GM23338 (cell line): ENCODE measurements at regions not wholly inside any gene's neighbourhood (a gene's known extent, or its start where the extent isn't known, plus 50 kb on each side); places are given as distances from the start of the nearest gene placed in this dataset.

Experiments
- ATAC-seq: fragments of 200-7000 bp; cut with Tn5 transposase; 3 replicates; pipeline ENCODE4 v1.9.1; 2020
- DNase-seq: peaks from one replicate; pipeline ENCODE4 v3.0.0-alpha.2; 2015; ENCODE audit warnings: low spot score
- H2AFZ ChIP-seq: fragments of 200-600 bp; sonication (generic); 2 replicates; pipeline ENCODE4 v1.8.0; 2016; ENCODE audit warnings: antibody characterized with exemption, mild to moderate bottlenecking, moderate library complexity
- H3F3A ChIP-seq: fragments of 200-600 bp; sonication (generic); replicated peaks from 2 replicates; pipeline ENCODE4 v1.8.0; 2017; ENCODE audit warnings: antibody characterized with exemption, mixed run types, low read depth
- H3K27ac ChIP-seq: fragments of 200-600 bp; sonication (generic); 2 replicates; pipeline ENCODE4 v1.6.1; 2016; ENCODE audit warnings: low read depth
- H3K27me3 ChIP-seq: fragments of 200-600 bp; sonication (generic); 2 replicates; pipeline ENCODE4 v1.8.0; 2016; ENCODE audit warnings: mild to moderate bottlenecking, mixed run types, moderate library complexity; ENCODE audit not compliant: insufficient read depth
- H3K36me3 ChIP-seq: fragments of 200-600 bp; sonication (generic); 2 replicates; pipeline ENCODE4 v1.8.0; 2016; ENCODE audit warnings: mild to moderate bottlenecking; ENCODE audit not compliant: insufficient read depth
- H3K4me1 ChIP-seq: fragments of 200-600 bp; sonication (generic); 2 replicates; pipeline ENCODE4 v1.8.0; 2016; ENCODE audit warnings: mild to moderate bottlenecking, moderate library complexity; ENCODE audit not compliant: insufficient read depth
- H3K4me2 ChIP-seq: fragments of 200-600 bp; sonication (generic); 2 replicates; pipeline ENCODE4 v1.7.1; 2017; ENCODE audit warnings: mixed run types
- H3K4me3 ChIP-seq: fragments of 200-600 bp; sonication (generic); 2 replicates; pipeline ENCODE4 v1.6.1; 2016; ENCODE audit warnings: mixed run types
- H3K79me2 ChIP-seq: fragments of 200-600 bp; sonication (generic); replicated peaks from 2 replicates; pipeline ENCODE4 v1.8.0; 2017; ENCODE audit warnings: mild to moderate bottlenecking; ENCODE audit not compliant: insufficient read depth
- H3K9me2 ChIP-seq: fragments of 200-600 bp; sonication (generic); 2 replicates; pipeline ENCODE4 v1.8.0; 2017; ENCODE audit not compliant: insufficient read depth
- H4K20me1 ChIP-seq: fragments of 200-600 bp; sonication (generic); replicated peaks from 2 replicates; pipeline ENCODE4 v1.8.0; 2017; ENCODE audit warnings: mild to moderate bottlenecking; ENCODE audit not compliant: insufficient read depth
- H3K27ac Mint-ChIP-seq: 2 replicates; pipeline ENCODE4 v1.8.0; 2020; ENCODE audit warnings: inconsistent platforms, mild to moderate bottlenecking, moderate library complexity, mixed read lengths
- H3K27me3 Mint-ChIP-seq: 3 replicates; pipeline ENCODE4 v1.8.0; 2022; ENCODE audit warnings: low read depth, mild to moderate bottlenecking, moderate library complexity, mixed read lengths, inconsistent platforms; ENCODE audit not compliant: insufficient read depth, poor library complexity
- H3K36me3 Mint-ChIP-seq: 3 replicates; pipeline ENCODE4 v1.8.0; 2021; ENCODE audit warnings: low read depth, mild to moderate bottlenecking, inconsistent platforms, moderate library complexity, mixed read lengths
- H3K4me1 Mint-ChIP-seq: 3 replicates; pipeline ENCODE4 v1.8.0; 2020; ENCODE audit warnings: mild to moderate bottlenecking, inconsistent platforms, mixed read lengths
- H3K4me3 Mint-ChIP-seq: 3 replicates; pipeline ENCODE4 v1.8.0; 2021; ENCODE audit warnings: moderate library complexity, mild to moderate bottlenecking, inconsistent platforms, mixed read lengths
- H3K9me3 Mint-ChIP-seq: 3 replicates; pipeline ENCODE4 v1.8.0; 2020; ENCODE audit warnings: moderate library complexity, mild to moderate bottlenecking, inconsistent platforms, mixed read lengths
- CREB1 ChIP-seq: fragments of 250-450 bp; sonication (Bioruptor Pico); IDR thresholded peaks from 2 replicates; pipeline ENCODE4 v1.5.0; 2020; ENCODE audit warnings: low read depth, mild to moderate bottlenecking, moderate library complexity
- EZH2 ChIP-seq: fragments of 200-600 bp; sonication (generic); IDR thresholded peaks from one replicate; pipeline ENCODE4 v1.8.0; 2017; ENCODE audit warnings: antibody characterized with exemption, mild to moderate bottlenecking, low read depth; ENCODE audit not compliant: unreplicated experiment
- EZH2phosphoT487 ChIP-seq: fragments of 200-600 bp; sonication (generic); IDR thresholded peaks from one replicate; pipeline ENCODE4 v1.8.1; 2018; ENCODE audit warnings: antibody characterized with exemption; ENCODE audit not compliant: unreplicated experiment
- JUNB ChIP-seq: IDR thresholded peaks from one replicate; pipeline ENCODE4 v1.6.1; 2016; ENCODE audit warnings: antibody characterized with exemption; ENCODE audit not compliant: unreplicated experiment
- NANOG ChIP-seq: IDR thresholded peaks from 2 replicates; pipeline ENCODE4 v1.6.1; 2016; ENCODE audit warnings: antibody characterized with exemption, borderline replicate concordance
- STAT1 ChIP-seq: IDR thresholded peaks from one replicate; pipeline ENCODE4 v1.6.1; 2016; ENCODE audit warnings: antibody characterized with exemption; ENCODE audit not compliant: unreplicated experiment
- ZNF114 ChIP-seq: fragments of 250-450 bp; sonication (Bioruptor Pico); IDR thresholded peaks from 2 replicates; pipeline ENCODE4 v1.5.0; 2020; ENCODE audit warnings: mild to moderate bottlenecking, moderate library complexity
- ZNF331 ChIP-seq: fragments of 250-450 bp; sonication (Bioruptor Pico); IDR thresholded peaks from 2 replicates; pipeline ENCODE4 v1.5.0; 2020; ENCODE audit warnings: low read depth, mild to moderate bottlenecking, moderate library complexity
- TF ChIP-seq, protein P1 (sequence below), 2 experiments: fragments of 200-600 bp in 1 of 2; sonication (generic) in 1 of 2; conservative IDR thresholded peaks; 2 replicates each; pipeline versions ENCODE4 v1.5.1 to v1.6.1; 2016 to 2017; ENCODE audit warnings: antibody characterized with exemption in 2 of 2, low read depth in 2 of 2, mild to moderate bottlenecking in 2 of 2, moderate library complexity in 1 of 2
- TF ChIP-seq, protein P2 (sequence below): fragments of 250-450 bp; sonication (Bioruptor Pico); IDR thresholded peaks from 2 replicates; pipeline ENCODE4 v1.5.0; 2020; ENCODE audit warnings: mild to moderate bottlenecking, moderate library complexity
- TF ChIP-seq, protein P3 (sequence below): IDR thresholded peaks from 2 replicates; pipeline ENCODE4 v1.6.1; 2016; ENCODE audit warnings: antibody characterized with exemption

DNA sequence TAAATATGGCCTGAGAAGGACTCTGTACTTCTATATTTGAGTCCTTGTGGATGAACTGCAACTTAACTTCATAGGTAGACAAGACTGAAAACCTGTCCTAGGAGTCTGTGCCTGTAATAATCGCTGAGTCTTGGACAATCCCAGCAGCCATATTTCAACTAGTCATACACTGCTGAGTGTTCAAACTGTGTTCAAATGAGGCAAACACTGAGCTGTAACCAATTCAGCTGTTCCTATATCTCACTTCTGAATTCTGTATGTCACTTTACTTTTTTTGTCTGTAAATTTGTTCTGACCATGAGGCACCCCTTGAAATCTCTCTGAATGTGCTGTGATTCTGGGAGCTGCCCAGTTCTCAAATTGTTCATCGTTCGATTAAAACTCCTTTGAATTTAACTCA is 72.4 kb downstream of the FOXF2 start:
- DNase-seq, result no peak
- Mint-ChIP-seq H3K9me3 (peaks cover 6% of the 10 kb centered on the region; the same call in 2 of the 3 replicates), H3K27ac (no peak overlapping the region), H3K36me3 (no peaks in the 10 kb centered on the region), H3K4me1 (peaks cover 18% of the 10 kb centered on the region), H3K27me3 (peaks cover 2% of the 10 kb centered on the region), H3K4me3 (no peak overlapping the region)
- Histone ChIP-seq H3K4me2 (no peak overlapping the region), H3K4me1 (peaks cover 17% of the 10 kb centered on the region), H3K27ac (no peak overlapping the region), H3K36me3 (no peaks in the 10 kb centered on the region), H3K4me3 (no peak overlapping the region), H2AFZ (no peak overlapping the region), H3F3A (no peaks in the 10 kb centered on the region), H3K79me2 (no peaks in the 10 kb centered on the region), H3K9me2 (no peaks in the 10 kb centered on the region), H3K27me3 (no peaks in the 10 kb centered on the region), H4K20me1 (no peaks in the 10 kb centered on the region)
- TF ChIP-seq STAT1, result no peak
- TF ChIP-seq CREB1, result no peak
- TF ChIP-seq JUNB, result no peak
- TF ChIP-seq EZH2phosphoT487, result no peak
- TF ChIP-seq, protein P1, sequence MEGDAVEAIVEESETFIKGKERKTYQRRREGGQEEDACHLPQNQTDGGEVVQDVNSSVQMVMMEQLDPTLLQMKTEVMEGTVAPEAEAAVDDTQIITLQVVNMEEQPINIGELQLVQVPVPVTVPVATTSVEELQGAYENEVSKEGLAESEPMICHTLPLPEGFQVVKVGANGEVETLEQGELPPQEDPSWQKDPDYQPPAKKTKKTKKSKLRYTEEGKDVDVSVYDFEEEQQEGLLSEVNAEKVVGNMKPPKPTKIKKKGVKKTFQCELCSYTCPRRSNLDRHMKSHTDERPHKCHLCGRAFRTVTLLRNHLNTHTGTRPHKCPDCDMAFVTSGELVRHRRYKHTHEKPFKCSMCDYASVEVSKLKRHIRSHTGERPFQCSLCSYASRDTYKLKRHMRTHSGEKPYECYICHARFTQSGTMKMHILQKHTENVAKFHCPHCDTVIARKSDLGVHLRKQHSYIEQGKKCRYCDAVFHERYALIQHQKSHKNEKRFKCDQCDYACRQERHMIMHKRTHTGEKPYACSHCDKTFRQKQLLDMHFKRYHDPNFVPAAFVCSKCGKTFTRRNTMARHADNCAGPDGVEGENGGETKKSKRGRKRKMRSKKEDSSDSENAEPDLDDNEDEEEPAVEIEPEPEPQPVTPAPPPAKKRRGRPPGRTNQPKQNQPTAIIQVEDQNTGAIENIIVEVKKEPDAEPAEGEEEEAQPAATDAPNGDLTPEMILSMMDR (conservative IDR thresholded peaks at IDR 0.05; ENCODE audit: low read depth in 2 of 2), result no peak
- no peak for TF ChIP-seq ZNF331 (CRISPR knock-in tag)
- TF ChIP-seq, protein P2, sequence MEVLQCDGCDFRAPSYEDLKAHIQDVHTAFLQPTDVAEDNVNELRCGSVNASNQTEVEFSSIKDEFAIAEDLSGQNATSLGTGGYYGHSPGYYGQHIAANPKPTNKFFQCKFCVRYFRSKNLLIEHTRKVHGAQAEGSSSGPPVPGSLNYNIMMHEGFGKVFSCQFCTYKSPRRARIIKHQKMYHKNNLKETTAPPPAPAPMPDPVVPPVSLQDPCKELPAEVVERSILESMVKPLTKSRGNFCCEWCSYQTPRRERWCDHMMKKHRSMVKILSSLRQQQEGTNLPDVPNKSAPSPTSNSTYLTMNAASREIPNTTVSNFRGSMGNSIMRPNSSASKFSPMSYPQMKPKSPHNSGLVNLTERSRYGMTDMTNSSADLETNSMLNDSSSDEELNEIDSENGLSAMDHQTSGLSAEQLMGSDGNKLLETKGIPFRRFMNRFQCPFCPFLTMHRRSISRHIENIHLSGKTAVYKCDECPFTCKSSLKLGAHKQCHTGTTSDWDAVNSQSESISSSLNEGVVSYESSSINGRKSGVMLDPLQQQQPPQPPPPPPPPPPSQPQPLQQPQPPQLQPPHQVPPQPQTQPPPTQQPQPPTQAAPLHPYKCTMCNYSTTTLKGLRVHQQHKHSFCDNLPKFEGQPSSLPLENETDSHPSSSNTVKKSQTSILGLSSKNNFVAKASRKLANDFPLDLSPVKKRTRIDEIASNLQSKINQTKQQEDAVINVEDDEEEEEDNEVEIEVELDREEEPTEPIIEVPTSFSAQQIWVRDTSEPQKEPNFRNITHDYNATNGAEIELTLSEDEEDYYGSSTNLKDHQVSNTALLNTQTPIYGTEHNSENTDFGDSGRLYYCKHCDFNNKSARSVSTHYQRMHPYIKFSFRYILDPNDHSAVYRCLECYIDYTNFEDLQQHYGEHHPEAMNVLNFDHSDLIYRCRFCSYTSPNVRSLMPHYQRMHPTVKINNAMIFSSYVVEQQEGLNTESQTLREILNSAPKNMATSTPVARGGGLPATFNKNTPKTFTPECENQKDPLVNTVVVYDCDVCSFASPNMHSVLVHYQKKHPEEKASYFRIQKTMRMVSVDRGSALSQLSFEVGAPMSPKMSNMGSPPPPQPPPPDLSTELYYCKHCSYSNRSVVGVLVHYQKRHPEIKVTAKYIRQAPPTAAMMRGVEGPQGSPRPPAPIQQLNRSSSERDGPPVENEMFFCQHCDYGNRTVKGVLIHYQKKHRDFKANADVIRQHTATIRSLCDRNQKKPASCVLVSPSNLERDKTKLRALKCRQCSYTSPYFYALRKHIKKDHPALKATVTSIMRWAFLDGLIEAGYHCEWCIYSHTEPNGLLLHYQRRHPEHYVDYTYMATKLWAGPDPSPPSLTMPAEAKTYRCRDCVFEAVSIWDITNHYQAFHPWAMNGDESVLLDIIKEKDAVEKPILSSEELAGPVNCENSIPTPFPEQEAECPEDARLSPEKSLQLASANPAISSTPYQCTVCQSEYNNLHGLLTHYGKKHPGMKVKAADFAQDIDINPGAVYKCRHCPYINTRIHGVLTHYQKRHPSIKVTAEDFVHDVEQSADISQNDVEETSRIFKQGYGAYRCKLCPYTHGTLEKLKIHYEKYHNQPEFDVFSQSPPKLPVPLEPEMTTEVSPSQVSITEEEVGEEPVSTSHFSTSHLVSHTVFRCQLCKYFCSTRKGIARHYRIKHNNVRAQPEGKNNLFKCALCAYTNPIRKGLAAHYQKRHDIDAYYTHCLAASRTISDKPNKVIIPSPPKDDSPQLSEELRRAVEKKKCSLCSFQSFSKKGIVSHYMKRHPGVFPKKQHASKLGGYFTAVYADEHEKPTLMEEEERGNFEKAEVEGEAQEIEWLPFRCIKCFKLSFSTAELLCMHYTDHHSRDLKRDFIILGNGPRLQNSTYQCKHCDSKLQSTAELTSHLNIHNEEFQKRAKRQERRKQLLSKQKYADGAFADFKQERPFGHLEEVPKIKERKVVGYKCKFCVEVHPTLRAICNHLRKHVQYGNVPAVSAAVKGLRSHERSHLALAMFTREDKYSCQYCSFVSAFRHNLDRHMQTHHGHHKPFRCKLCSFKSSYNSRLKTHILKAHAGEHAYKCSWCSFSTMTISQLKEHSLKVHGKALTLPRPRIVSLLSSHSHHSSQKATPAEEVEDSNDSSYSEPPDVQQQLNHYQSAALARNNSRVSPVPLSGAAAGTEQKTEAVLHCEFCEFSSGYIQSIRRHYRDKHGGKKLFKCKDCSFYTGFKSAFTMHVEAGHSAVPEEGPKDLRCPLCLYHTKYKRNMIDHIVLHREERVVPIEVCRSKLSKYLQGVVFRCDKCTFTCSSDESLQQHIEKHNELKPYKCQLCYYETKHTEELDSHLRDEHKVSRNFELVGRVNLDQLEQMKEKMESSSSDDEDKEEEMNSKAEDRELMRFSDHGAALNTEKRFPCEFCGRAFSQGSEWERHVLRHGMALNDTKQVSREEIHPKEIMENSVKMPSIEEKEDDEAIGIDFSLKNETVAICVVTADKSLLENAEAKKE, result no peak
- TF ChIP-seq EZH2, result no peak
- TF ChIP-seq, protein P3, sequence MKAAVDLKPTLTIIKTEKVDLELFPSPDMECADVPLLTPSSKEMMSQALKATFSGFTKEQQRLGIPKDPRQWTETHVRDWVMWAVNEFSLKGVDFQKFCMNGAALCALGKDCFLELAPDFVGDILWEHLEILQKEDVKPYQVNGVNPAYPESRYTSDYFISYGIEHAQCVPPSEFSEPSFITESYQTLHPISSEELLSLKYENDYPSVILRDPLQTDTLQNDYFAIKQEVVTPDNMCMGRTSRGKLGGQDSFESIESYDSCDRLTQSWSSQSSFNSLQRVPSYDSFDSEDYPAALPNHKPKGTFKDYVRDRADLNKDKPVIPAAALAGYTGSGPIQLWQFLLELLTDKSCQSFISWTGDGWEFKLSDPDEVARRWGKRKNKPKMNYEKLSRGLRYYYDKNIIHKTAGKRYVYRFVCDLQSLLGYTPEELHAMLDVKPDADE, result no peak
- no peak for TF ChIP-seq NANOG
- TF ChIP-seq ZNF114, result no peak
- no peak for ATAC-seq
